HFFc6 (cell line): ENCODE measurements at regions not wholly inside any gene's neighbourhood (a gene's known extent, or its start where the extent isn't known, plus 50 kb on each side); places are given as distances from the start of the nearest gene placed in this dataset.

Experiments
- DNase-seq: peaks from one replicate; pipeline ENCODE4 v3.0.0-alpha.2; 2018
- H3K27ac Mint-ChIP-seq: 2 replicates; pipeline ENCODE4 v1.8.0; 2020; ENCODE audit warnings: mild to moderate bottlenecking, mixed read lengths
- H3K27me3 Mint-ChIP-seq: 2 replicates; pipeline ENCODE4 v1.8.0; 2021; ENCODE audit warnings: mild to moderate bottlenecking, moderate library complexity, mixed read lengths; ENCODE audit not compliant: insufficient read depth
- H3K36me3 Mint-ChIP-seq: 2 replicates; pipeline ENCODE4 v1.8.0; 2021; ENCODE audit warnings: low read depth, mixed read lengths
- H3K4me1 Mint-ChIP-seq: 2 replicates; pipeline ENCODE4 v1.8.0; 2020; ENCODE audit warnings: low read depth, mixed read lengths
- H3K4me3 Mint-ChIP-seq: 2 replicates; pipeline ENCODE4 v1.8.0; 2020; ENCODE audit warnings: mild to moderate bottlenecking, moderate library complexity, mixed read lengths
- H3K9me3 Mint-ChIP-seq: 2 replicates; pipeline ENCODE4 v1.8.0; 2020; ENCODE audit warnings: mild to moderate bottlenecking, mixed read lengths
- TF ChIP-seq, protein P1 (sequence below): fragments of 200-600 bp; sonication (generic); IDR thresholded peaks from 2 replicates; pipeline ENCODE4 v1.5.0; 2021; ENCODE audit warnings: antibody characterized with exemption, mild to moderate bottlenecking

DNA sequence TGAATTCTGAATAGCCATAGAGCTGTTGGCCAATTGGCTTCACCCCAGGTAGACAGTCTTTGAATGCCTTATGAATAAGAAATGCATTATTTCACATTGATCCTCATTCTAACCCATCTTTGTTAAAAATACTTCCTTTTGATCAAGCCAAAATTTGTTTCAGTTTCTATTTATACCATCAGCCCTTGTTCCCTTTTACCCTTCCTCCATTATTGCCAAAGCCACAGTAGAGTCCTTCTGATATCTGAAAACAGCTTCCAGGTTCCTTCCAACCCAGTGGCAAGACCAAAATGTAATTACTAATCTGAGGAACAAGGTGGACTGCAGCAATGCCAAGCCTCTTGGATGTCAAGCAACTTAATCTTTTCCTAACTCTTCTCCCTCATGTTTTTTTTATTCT lies 458.8 kb downstream of the BUD13 start:
- Mint-ChIP-seq H3K9me3 (peaks cover 57% of the 10 kb centered on the region), H3K36me3 (peaks cover 10% of the 10 kb centered on the region), H3K27ac (no peak overlapping the region), H3K4me1 (no peaks in the 10 kb centered on the region), H3K4me3 (no peak overlapping the region), H3K27me3 (peaks cover 2% of the 10 kb centered on the region)
- TF ChIP-seq, protein P1, sequence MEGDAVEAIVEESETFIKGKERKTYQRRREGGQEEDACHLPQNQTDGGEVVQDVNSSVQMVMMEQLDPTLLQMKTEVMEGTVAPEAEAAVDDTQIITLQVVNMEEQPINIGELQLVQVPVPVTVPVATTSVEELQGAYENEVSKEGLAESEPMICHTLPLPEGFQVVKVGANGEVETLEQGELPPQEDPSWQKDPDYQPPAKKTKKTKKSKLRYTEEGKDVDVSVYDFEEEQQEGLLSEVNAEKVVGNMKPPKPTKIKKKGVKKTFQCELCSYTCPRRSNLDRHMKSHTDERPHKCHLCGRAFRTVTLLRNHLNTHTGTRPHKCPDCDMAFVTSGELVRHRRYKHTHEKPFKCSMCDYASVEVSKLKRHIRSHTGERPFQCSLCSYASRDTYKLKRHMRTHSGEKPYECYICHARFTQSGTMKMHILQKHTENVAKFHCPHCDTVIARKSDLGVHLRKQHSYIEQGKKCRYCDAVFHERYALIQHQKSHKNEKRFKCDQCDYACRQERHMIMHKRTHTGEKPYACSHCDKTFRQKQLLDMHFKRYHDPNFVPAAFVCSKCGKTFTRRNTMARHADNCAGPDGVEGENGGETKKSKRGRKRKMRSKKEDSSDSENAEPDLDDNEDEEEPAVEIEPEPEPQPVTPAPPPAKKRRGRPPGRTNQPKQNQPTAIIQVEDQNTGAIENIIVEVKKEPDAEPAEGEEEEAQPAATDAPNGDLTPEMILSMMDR, result no peak
- DNase-seq, result no peak

DNA sequence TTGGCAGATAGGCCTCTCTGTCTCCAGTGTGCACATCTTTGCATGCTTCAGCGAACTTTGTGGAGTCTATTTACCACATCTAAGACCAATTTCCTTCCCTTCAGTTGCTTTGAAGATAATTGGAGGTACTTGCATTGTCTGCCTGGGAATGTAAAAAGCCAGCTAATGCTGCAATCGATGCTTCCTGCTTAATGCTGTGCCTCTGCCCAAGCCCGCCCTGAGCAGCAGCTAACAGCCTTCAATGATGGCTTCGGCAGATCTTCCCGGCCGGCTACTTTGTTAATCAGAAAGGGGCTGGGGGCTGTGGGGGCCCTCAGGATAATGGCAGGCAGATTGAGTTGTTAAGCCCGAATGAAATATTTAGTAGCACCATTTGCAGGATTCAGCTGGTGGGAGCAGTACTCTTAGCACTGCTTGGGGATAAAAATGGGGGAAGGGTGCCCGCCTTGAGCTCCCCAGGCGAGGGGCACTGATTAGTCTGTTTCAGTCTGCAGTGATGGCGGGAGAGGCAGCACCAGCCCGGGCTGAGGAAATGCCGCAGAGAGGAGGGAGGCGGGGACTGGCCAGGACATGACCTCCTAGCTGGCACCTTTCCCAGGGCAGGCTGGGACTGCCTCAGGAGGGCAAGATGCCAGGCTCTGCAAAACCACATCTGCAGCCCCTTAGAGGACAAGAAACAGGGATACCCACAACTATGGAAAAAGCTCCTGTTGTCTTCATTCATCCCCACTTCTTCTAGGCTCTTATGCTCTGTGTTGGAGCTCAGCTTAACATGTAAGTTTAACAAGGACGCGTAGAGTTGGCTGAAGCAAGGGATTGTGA lies 460.0 kb downstream of the BUD13 start:
- DNase-seq, result no peak
- Mint-ChIP-seq H3K4me1 (no peaks in the 10 kb centered on the region), H3K4me3 (no peak overlapping the region), H3K27me3 (peaks cover 2% of the 10 kb centered on the region), H3K9me3 (peaks cover 61% of the 10 kb centered on the region), H3K27ac (no peak overlapping the region), H3K36me3 (peaks cover 10% of the 10 kb centered on the region)
- TF ChIP-seq, protein P1, result no peak

DNA sequence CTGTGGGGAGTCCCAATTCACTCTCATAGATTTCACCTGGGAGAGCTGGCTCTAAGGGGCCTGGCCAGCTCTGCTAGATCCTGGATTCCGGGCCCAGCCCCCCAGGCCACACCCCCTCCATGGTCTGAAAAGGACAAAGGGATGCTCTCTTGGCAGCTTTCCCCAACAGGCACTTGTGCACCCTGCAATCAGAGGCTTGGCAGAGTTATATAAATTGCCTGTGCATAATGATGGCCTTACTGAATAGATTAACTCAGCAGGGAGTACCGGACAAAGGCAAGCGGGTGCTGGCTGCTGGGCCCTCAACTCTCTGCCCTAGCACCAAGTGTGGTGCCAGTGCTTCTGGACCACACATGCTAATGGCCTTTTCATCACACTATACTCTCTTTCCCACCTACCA lies 461.6 kb downstream of the BUD13 start:
- DNase-seq, result no peak
- peaks cover 2% of the 10 kb centered on the region for H3K27me3 Mint-ChIP-seq
- no peak overlapping the region for H3K4me3 Mint-ChIP-seq
- H3K4me1 Mint-ChIP-seq, result no peaks in the 10 kb centered on the region
- H3K27ac Mint-ChIP-seq, result no peak overlapping the region
- TF ChIP-seq, protein P1, result no peak
- H3K36me3 Mint-ChIP-seq, result peaks cover 10% of the 10 kb centered on the region
- peaks cover 65% of the 10 kb centered on the region for H3K9me3 Mint-ChIP-seq

DNA sequence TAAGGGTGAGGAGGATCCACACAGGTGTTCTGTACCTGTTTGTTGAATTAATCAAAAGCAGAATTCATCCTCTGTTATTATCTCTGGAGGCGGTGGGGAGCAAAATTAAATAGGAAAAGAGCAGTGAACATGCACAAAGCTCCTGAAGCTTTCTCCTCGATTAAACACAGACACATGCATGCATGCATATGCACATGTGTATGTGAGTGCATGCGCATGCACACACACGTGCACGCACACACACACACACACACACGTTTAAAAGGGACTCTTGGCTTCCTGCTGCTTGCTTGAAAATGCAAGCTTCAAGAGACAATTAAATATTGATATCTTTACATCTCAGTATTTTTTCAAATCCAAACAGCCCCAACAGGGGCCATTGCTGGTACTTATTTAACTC lies 462.1 kb downstream of the BUD13 start:
- no peak overlapping the region for H3K27ac Mint-ChIP-seq
- no peaks in the 10 kb centered on the region for H3K4me1 Mint-ChIP-seq
- no peak for DNase-seq
- TF ChIP-seq, protein P1, result no peak
- H3K27me3 Mint-ChIP-seq, result peaks cover 2% of the 10 kb centered on the region
- peaks cover 10% of the 10 kb centered on the region for H3K36me3 Mint-ChIP-seq
- H3K9me3 Mint-ChIP-seq, result peaks cover 67% of the 10 kb centered on the region
- H3K4me3 Mint-ChIP-seq, result no peak overlapping the region

DNA sequence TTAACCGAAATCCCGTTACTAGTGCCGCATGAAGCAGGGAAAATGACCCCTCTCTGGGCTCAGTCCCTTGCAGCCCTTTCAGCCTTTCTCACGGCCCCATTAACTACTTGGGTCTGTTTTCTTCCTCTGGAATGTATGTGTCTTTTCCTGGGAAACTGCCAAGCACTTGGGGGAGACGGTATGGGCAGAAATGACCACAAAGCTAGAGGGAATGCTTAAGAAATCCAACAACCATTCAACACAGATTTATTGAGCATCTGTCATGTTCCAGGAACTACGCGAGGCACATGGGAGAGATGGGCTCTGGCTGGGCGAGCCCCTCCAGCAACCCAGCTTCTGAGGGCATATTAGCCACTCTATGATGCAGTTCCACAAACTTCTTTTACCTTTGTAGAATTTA lies 462.6 kb downstream of the BUD13 start:
- H3K27ac Mint-ChIP-seq, result no peak overlapping the region
- peaks cover 67% of the 10 kb centered on the region for H3K9me3 Mint-ChIP-seq
- TF ChIP-seq, protein P1, result no peak
- DNase-seq, result no peak
- no peaks in the 10 kb centered on the region for H3K4me1 Mint-ChIP-seq
- no peak overlapping the region for H3K4me3 Mint-ChIP-seq
- peaks cover 9% of the 10 kb centered on the region for H3K36me3 Mint-ChIP-seq
- peaks cover 2% of the 10 kb centered on the region for H3K27me3 Mint-ChIP-seq
